ENCODE measurements at regions not wholly inside any gene's neighbourhood (a gene's known extent, or its start where the extent isn't known, plus 50 kb on each side); places are given as distances from the start of the nearest gene placed in this dataset.

GRCh38 chr3:26307192-26307591, 315.4 kb upstream of the LRRC3B start (continued):
- TF ChIP-seq SIN3A (conservative IDR thresholded peaks at IDR 0.05 in 1 of 2, IDR thresholded peaks at IDR 0.05 in 1 of 2; ENCODE audit: low read depth in 1 of 2, low read length in 2 of 2) = no peak
- no peak for TF ChIP-seq CTBP2 (IDR thresholded peaks at IDR 0.05; ENCODE audit: borderline replicate concordance, insufficient read depth, insufficient read length, low read length)
- TF ChIP-seq CHD7 (IDR thresholded peaks at IDR 0.05; ENCODE audit: insufficient replicate concordance, low read length) = no peak
- no peak for TF ChIP-seq CHD1 (IDR thresholded peaks at IDR 0.05; ENCODE audit: low read depth, low read length)
